BE2C (cell line): ENCODE measurements at regions not wholly inside any gene's neighbourhood (a gene's known extent, or its start where the extent isn't known, plus 50 kb on each side); places are given as distances from the start of the nearest gene placed in this dataset.

Experiments
- DNase-seq: peaks from one replicate; pipeline ENCODE4 v3.0.0-alpha.2; 2020
- H3K27me3 ChIP-seq: fragments of 250-450 bp; sonication (Bioruptor Pico); 2 replicates; pipeline ENCODE4 v1.5.1; 2020; ENCODE audit warnings: mild to moderate bottlenecking
- H3K36me3 ChIP-seq: fragments of 250-450 bp; sonication (Bioruptor Pico); 2 replicates; pipeline ENCODE4 v1.5.1; 2020; ENCODE audit warnings: mild to moderate bottlenecking
- H3K4me1 ChIP-seq: fragments of 250-450 bp; sonication (Bioruptor Pico); 2 replicates; pipeline ENCODE4 v1.5.1; 2020
- H3K4me3 ChIP-seq: 2 replicates; pipeline ENCODE4 v1.5.1; 2011; ENCODE audit warnings: low read depth, low read length
- H3K9me3 ChIP-seq: fragments of 250-450 bp; sonication (Bioruptor Pico); 2 replicates; pipeline ENCODE4 v1.5.1; 2020
- CTCF ChIP-seq: IDR thresholded peaks from 2 replicates; pipeline ENCODE4 v1.5.1; 2012; ENCODE audit warnings: mild to moderate bottlenecking, low read depth, low read length

- Histone ChIP-seq H3K4me1 (peaks cover 5% of the 10 kb centered on the region), H3K36me3 (no peaks in the 10 kb centered on the region), H3K27me3 (no peaks in the 10 kb centered on the region), H3K9me3 (no peaks in the 10 kb centered on the region), H3K4me3 (no peak overlapping the region)
- no peak for TF ChIP-seq CTCF
- no peak for DNase-seq
These were observed 63.1 kb upstream of the KLHL13 start for GRCh38 chrX:118179718-118180117.

- Histone ChIP-seq H3K27me3 (no peaks in the 10 kb centered on the region), H3K4me1 (peaks cover 5% of the 10 kb centered on the region), H3K36me3 (no peaks in the 10 kb centered on the region), H3K4me3 (no peak overlapping the region), H3K9me3 (no peaks in the 10 kb centered on the region)
- no peak for DNase-seq
- TF ChIP-seq CTCF, result no peak
These were observed 64.4 kb upstream of the KLHL13 start for GRCh38 chrX:118181030-118181429.

GRCh38 chrX:118182025-118182424 is 65.4 kb upstream of the KLHL13 start:
- no peaks in the 10 kb centered on the region for H3K36me3 ChIP-seq
- TF ChIP-seq CTCF, result no peak
- H3K4me3 ChIP-seq, result no peak overlapping the region
- no peak for DNase-seq
- H3K27me3 ChIP-seq, result no peaks in the 10 kb centered on the region
- no peaks in the 10 kb centered on the region for H3K9me3 ChIP-seq
- peaks cover 5% of the 10 kb centered on the region for H3K4me1 ChIP-seq

GRCh38 chrX:118182681-118183080 is 66.1 kb upstream of the KLHL13 start:
- no peaks in the 10 kb centered on the region for H3K9me3 ChIP-seq
- DNase-seq, result no peak
- no peak for TF ChIP-seq CTCF
- H3K4me1 ChIP-seq, result peaks cover 5% of the 10 kb centered on the region
- no peaks in the 10 kb centered on the region for H3K36me3 ChIP-seq
- H3K4me3 ChIP-seq, result no peak overlapping the region
- no peaks in the 10 kb centered on the region for H3K27me3 ChIP-seq

- Histone ChIP-seq H3K36me3 (no peaks in the 10 kb centered on the region), H3K27me3 (no peaks in the 10 kb centered on the region), H3K9me3 (no peaks in the 10 kb centered on the region), H3K4me1 (peaks cover 9% of the 10 kb centered on the region), H3K4me3 (no peak overlapping the region)
- peak; percentile 47 for TF ChIP-seq CTCF
- no peak for DNase-seq
These were observed 67.0 kb upstream of the KLHL13 start for GRCh38 chrX:118183606-118184005.

- no peak for TF ChIP-seq CTCF
- no peaks in the 10 kb centered on the region for H3K36me3 ChIP-seq
- DNase-seq, result no peak
- no peaks in the 10 kb centered on the region for H3K9me3 ChIP-seq
- H3K4me1 ChIP-seq, result peaks cover 11% of the 10 kb centered on the region; the same call in 1 of the 2 replicates
- no peaks in the 10 kb centered on the region for H3K27me3 ChIP-seq
- no peak overlapping the region for H3K4me3 ChIP-seq
These were observed 70.5 kb upstream of the KLHL13 start for GRCh38 chrX:118187100-118187499.
